ENCODE measurements at regions not wholly inside any gene's neighbourhood (a gene's known extent, or its start where the extent isn't known, plus 50 kb on each side); places are given as distances from the start of the nearest gene placed in this dataset.

DNA sequence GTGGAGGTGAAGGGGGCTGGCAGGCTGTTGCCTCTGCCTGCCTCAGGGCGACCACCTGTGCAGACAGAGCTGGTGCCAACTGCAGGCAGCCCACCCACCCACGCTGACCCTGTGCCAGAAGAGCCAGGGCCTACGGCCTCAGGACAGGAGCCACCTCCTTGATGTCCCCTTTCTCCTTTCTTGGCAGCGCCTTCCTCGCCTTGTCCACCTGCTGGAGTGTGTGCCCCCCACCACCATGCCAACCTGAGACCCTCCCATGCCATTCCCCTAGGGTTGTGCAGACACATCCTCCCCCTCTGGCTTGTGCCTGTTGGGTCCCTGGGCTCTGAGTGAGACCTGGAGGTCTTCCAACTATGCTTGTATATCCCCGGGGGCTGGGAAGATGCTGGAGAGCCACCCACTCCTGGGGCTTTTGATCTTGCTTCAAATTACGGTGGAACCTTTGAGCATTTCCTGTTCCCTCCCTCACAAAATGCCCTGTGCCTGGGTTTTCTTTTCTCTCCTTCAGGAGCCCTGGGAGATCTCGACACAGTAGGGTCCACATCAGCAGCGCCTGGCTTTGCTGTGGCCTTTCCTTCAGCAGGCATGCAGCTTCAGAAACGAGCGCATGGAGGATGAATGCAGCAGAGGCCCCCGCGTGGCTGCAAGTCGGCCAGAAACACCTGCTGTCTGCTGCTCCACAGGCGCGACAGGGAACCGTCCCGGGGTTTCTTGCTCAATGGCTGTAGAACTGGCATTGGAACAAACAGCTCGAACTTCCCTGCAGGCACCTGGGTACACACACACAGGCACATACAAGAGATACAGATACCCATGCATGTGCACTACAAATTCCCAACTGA is 65.9 kb upstream of the SH3RF3 start:
- TF ChIP-seq, protein P1, sequence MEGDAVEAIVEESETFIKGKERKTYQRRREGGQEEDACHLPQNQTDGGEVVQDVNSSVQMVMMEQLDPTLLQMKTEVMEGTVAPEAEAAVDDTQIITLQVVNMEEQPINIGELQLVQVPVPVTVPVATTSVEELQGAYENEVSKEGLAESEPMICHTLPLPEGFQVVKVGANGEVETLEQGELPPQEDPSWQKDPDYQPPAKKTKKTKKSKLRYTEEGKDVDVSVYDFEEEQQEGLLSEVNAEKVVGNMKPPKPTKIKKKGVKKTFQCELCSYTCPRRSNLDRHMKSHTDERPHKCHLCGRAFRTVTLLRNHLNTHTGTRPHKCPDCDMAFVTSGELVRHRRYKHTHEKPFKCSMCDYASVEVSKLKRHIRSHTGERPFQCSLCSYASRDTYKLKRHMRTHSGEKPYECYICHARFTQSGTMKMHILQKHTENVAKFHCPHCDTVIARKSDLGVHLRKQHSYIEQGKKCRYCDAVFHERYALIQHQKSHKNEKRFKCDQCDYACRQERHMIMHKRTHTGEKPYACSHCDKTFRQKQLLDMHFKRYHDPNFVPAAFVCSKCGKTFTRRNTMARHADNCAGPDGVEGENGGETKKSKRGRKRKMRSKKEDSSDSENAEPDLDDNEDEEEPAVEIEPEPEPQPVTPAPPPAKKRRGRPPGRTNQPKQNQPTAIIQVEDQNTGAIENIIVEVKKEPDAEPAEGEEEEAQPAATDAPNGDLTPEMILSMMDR (conservative IDR thresholded peaks at IDR 0.05; ENCODE audit: low read length): no peak
- no peak for TF ChIP-seq EZH2phosphoT487 (IDR thresholded peaks at IDR 0.05; ENCODE audit: borderline replicate concordance, low read depth, low read length)

All from OCI-LY7 (cell line).